H1 (cell line): ENCODE measurements at regions not wholly inside any gene's neighbourhood (a gene's known extent, or its start where the extent isn't known, plus 50 kb on each side); places are given as distances from the start of the nearest gene placed in this dataset.

ENCODE experiments used
- CTBP2 ChIP-seq: IDR thresholded peaks from 2 replicates; pipeline ENCODE4 v1.7.0; 2011; ENCODE audit warnings: borderline replicate concordance, mild to moderate bottlenecking, moderate library complexity, mixed read lengths, low read length; ENCODE audit not compliant: insufficient read depth, insufficient read length
- GABPA ChIP-seq: IDR thresholded peaks from 2 replicates; pipeline ENCODE4 v1.6.1; 2011; ENCODE audit warnings: mild to moderate bottlenecking, low read length, moderate library complexity, borderline replicate concordance; ENCODE audit not compliant: insufficient read depth
- HDAC2 ChIP-seq, 2 experiments: fragments of 300-600 bp in 1 of 2; sonication (generic) in 1 of 2; IDR thresholded peaks; 2 replicates each; pipeline ENCODE4 v1.6.1; 2011 to 2012; ENCODE audit warnings: low read depth in 2 of 2, low read length in 2 of 2, mild to moderate bottlenecking in 2 of 2, moderate library complexity in 2 of 2, borderline replicate concordance in 1 of 2, inconsistent platforms in 1 of 2
- ZNF274 ChIP-seq: IDR thresholded peaks from 2 replicates; pipeline ENCODE4 v1.7.0; 2012; ENCODE audit warnings: low read length, borderline replicate concordance; ENCODE audit errors: extremely low read depth

DNA sequence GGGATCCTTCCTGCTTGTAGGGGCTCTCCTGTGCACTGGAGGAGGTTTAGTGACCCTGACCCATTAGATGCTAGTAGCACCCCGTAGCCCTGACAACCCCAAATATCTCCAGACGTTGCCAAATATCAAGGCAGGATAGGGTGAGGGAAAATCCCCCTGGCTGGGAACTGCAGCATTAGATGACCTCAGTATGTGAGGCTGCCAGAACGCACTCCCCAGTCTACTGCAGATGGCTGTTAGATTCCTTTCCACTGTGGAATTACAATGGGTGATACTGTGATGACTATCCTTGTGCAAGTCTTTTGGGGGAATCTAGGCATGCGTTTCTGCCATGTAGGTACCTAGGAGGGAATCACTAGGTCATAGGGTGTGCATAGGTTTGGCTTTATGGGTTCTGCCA is 226.3 kb upstream of the KCNG1 start (continued):
- TF ChIP-seq CTBP2 (no peak), GABPA (no peak), ZNF274 (no peak), HDAC2 (IDR thresholded peaks at IDR 0.05; ENCODE audit: borderline replicate concordance in 1 of 2, low read depth in 2 of 2, low read length in 2 of 2) (no peak)
